ENCODE measurements at regions not wholly inside any gene's neighbourhood (a gene's known extent, or its start where the extent isn't known, plus 50 kb on each side); places are given as distances from the start of the nearest gene placed in this dataset.

- TF ChIP-seq POLR2AphosphoS5 (IDR thresholded peaks at IDR 0.05; ENCODE audit: insufficient read depth in 1 of 2, low read depth in 1 of 2): no peak
- no peak for TF ChIP-seq CTCF (IDR thresholded peaks at IDR 0.05)
- TF ChIP-seq POLR2A (IDR thresholded peaks at IDR 0.05): no peak
Measured at GRCh38 chr6:130513770-130514169, 148.0 kb downstream of the TMEM200A start.
